ENCODE measurements at regions not wholly inside any gene's neighbourhood (a gene's known extent, or its start where the extent isn't known, plus 50 kb on each side); places are given as distances from the start of the nearest gene placed in this dataset.
"Not testable (repeated sequence)": the region's sequence is repeated elsewhere in the genome, so short reads cannot be mapped to it uniquely, and the experiment has no call there.

- Histone ChIP-seq H3K4me1 (replicated peaks) (no peaks in the 10 kb centered on the region), H3K27ac (no peak overlapping the region), H3K27me3 (replicated peaks; ENCODE audit: insufficient read depth) (no peaks in the 10 kb centered on the region), H3K36me3 (no peaks in the 10 kb centered on the region), H3K4me3 (no peak overlapping the region), H3K9me3 (no peaks in the 10 kb centered on the region)
- intact Hi-C loops (cut with DNase I) = no loop called here
- no peak for TF ChIP-seq POLR2A (IDR thresholded peaks at IDR 0.05)
- TF ChIP-seq, protein P1, sequence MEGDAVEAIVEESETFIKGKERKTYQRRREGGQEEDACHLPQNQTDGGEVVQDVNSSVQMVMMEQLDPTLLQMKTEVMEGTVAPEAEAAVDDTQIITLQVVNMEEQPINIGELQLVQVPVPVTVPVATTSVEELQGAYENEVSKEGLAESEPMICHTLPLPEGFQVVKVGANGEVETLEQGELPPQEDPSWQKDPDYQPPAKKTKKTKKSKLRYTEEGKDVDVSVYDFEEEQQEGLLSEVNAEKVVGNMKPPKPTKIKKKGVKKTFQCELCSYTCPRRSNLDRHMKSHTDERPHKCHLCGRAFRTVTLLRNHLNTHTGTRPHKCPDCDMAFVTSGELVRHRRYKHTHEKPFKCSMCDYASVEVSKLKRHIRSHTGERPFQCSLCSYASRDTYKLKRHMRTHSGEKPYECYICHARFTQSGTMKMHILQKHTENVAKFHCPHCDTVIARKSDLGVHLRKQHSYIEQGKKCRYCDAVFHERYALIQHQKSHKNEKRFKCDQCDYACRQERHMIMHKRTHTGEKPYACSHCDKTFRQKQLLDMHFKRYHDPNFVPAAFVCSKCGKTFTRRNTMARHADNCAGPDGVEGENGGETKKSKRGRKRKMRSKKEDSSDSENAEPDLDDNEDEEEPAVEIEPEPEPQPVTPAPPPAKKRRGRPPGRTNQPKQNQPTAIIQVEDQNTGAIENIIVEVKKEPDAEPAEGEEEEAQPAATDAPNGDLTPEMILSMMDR (IDR thresholded peaks at IDR 0.05) = no peak
- TF ChIP-seq POLR2AphosphoS5 (IDR thresholded peaks at IDR 0.05) = no peak
- WGBS = 83% methylated on average over 6 of the region's 6 CpGs
- no peak for DNase-seq (ENCODE audit: low spot score)
Measured at GRCh38 chr14:89688507-89689211, 265.9 kb downstream of the EFCAB11 start.

- H3K27me3 ChIP-seq (replicated peaks; ENCODE audit: insufficient read depth); H3K36me3 ChIP-seq; H3K4me1 ChIP-seq (replicated peaks); H3K27ac ChIP-seq; H3K4me3 ChIP-seq; H3K9me3 ChIP-seq; intact Hi-C loops (cut with DNase I); DNase-seq (ENCODE audit: low spot score): not testable (repeated sequence)
- WGBS = 55% methylated on average over 3 of the region's 3 CpGs
Measured at GRCh38 chr14:89687129-89687528, 267.4 kb downstream of the EFCAB11 start.

- intact Hi-C loops (cut with DNase I) = no loop called here
Measured at GRCh38 chr14:89684139-89684538, 267.1 kb upstream of the FOXN3 start.

GRCh38 chr14:89681086-89682018 is 264.3 kb upstream of the FOXN3 start:
- Histone ChIP-seq H3K36me3 (no peaks in the 10 kb centered on the region), H3K27ac (no peak overlapping the region), H3K9me3 (no peaks in the 10 kb centered on the region), H3K4me1 (replicated peaks) (no peaks in the 10 kb centered on the region), H3K27me3 (replicated peaks; ENCODE audit: insufficient read depth) (no peaks in the 10 kb centered on the region), H3K4me3 (no peak overlapping the region)
- TF ChIP-seq, protein P1 (IDR thresholded peaks at IDR 0.05) = no peak
- TF ChIP-seq POLR2A (IDR thresholded peaks at IDR 0.05) = no peak
- no peak for TF ChIP-seq POLR2AphosphoS5 (IDR thresholded peaks at IDR 0.05)
- 71% methylated on average over 9 of the region's 9 CpGs for WGBS
- intact Hi-C loops (cut with DNase I) = no loop called here
- no peak for DNase-seq (ENCODE audit: low spot score)

More at GRCh38 chr14:89684139-89684538, 267.1 kb upstream of the FOXN3 start:
- Histone ChIP-seq H3K4me3 (no peak overlapping the region), H3K9me3 (no peaks in the 10 kb centered on the region), H3K36me3 (no peaks in the 10 kb centered on the region), H3K27ac (no peak overlapping the region), H3K27me3 (replicated peaks; ENCODE audit: insufficient read depth) (no peaks in the 10 kb centered on the region), H3K4me1 (replicated peaks) (no peaks in the 10 kb centered on the region)
- DNase-seq (ENCODE audit: low spot score) = no peak
- TF ChIP-seq, protein P1 (IDR thresholded peaks at IDR 0.05) = no peak
- TF ChIP-seq POLR2A (IDR thresholded peaks at IDR 0.05) (no peak), POLR2AphosphoS5 (IDR thresholded peaks at IDR 0.05) (no peak)
- WGBS = 96% methylated on average over 4 of the region's 4 CpGs

DNA sequence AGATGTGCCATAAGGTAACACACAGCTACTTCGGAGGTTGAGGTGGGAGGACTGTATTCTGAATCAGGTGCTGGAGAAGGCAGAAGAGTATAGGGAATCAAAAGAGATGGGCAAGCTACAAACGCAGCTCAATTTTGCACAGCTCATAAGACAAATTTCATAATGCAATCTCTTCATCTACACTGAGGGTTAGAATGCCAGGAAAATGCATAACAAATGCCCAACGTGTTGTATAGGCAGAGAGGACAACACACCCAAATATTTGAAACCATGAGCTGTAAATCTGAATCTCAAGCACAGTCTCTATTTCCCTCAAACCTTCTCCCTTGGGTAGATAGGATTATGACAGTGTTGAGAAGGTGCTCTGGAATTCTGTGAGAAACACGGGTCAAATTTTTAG is 263.1 kb upstream of the FOXN3 start:
- TF ChIP-seq, protein P1 (IDR thresholded peaks at IDR 0.05) = no peak
- TF ChIP-seq POLR2AphosphoS5 (IDR thresholded peaks at IDR 0.05) = no peak
- TF ChIP-seq POLR2A (IDR thresholded peaks at IDR 0.05) = no peak
- H3K9me3 ChIP-seq = no peaks in the 10 kb centered on the region
- H3K4me1 ChIP-seq (replicated peaks) = no peaks in the 10 kb centered on the region
- no peaks in the 10 kb centered on the region for H3K27me3 ChIP-seq (replicated peaks; ENCODE audit: insufficient read depth)
- DNase-seq (ENCODE audit: low spot score) = no peak
- intact Hi-C loops (cut with DNase I) = no loop called here
- H3K27ac ChIP-seq = no peak overlapping the region
- WGBS = 70% methylated on average over 4 of the region's 4 CpGs
- no peaks in the 10 kb centered on the region for H3K36me3 ChIP-seq
- H3K4me3 ChIP-seq = no peak overlapping the region
